NCI-H446 (cell line): ENCODE measurements at regions not wholly inside any gene's neighbourhood (a gene's known extent, or its start where the extent isn't known, plus 50 kb on each side); places are given as distances from the start of the nearest gene placed in this dataset.
A peak's percentile ranks its signal among the peaks of the same experiment; 100 is the strongest.

Experiments
- DNase-seq, 2 experiments: peaks; one replicate each; lab custom pipeline; 2025; lab: John Stamatoyannopoulos, UW

DNA sequence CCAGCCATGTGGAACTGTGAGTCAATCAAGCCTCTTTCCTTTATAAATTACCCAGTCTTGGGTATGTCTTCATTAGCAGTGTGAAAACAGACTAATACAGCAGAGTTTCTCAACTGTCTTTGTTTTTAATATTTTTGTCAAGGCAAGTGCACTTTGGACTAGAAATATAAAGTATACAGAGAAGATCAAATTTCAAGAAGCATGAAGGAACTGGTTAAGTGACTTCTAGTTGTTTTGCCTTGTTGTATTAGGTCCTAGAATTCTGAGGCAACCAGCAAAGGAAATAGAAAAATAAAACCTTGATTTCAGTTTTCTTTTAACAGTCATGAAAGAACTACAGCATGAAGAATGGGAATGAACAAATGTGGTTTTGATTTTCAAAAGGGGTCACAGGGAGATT, 131.1 kb upstream of the PTGFR start:
- no peak for DNase-seq

DNA sequence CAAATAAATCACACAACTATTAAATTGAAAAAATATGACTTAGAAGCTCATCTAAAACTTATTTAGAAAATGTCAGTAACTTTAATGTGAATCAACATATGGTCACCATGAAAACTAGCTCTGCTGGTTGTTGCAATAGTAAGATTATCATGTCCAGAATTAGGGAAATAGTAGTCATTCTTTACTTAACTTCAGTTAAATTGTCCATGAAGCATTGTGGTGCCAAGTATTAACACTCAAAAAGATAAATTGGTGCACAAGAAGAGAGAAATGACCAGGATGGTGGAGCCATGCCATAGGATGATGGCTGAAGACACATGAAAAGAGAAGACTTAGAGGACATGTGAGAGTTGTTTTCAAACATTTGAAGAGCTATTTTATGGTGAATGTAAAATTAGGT, 130.2 kb upstream of the PTGFR start:
- DNase-seq: peak in 1 of 2 experiments; percentile 44

DNA sequence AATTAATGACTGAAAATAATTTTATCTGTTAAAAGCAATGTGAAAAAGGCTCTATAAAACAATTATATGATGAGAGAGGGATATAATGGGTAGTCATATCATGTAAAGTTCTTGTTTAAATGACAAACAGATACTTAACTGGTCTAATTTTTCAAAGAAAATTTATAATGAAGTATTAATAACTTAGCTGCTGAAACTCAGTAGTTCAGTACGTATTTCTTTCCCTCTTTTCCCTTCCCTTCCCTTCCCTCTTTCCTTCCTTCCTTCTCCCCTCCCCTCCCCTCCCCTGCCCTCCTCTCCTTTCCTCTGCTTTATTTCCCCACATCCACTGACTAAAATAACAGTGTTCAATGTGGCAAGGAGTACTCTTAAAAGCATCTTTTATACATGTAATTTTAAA, 123.1 kb upstream of the PTGFR start:
- no peak for DNase-seq

DNA sequence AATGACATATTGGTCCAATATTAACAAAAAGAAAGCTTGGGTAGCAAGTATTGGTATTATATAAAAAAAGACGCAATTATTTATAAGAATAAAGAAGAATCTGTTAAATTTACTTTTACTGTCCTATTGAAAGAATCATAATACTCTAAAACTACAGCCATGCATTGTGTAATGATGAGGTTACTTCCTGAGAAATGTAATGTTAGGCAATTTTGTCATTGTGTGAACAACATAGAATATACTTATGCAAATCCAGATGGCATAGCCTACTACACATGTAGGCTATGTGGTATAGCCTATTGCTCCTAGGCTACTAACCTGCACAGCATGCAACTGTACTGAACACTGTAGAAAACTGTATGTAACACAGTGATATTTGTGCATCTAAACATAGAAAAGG, 121.2 kb upstream of the PTGFR start:
- DNase-seq: no peak

DNA sequence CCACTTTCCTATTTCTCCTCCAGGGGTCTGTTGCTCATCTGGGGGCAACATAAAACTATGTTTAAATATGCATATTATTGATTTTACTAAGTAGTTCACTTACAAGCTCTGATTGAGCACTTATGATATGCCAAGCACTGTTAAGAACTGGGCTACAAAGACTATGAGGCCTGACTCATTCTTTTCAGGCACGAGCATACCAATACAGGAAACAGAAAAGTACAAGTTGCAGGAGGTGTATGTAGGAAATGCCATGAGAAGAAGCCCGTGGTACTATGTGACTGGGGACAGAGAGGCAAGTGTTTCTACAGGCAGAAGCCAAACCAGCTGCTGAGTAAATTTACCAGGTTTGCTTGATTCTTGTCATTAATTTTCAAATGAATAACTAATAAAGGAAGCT, 120.4 kb upstream of the PTGFR start:
- no peak for DNase-seq

DNA sequence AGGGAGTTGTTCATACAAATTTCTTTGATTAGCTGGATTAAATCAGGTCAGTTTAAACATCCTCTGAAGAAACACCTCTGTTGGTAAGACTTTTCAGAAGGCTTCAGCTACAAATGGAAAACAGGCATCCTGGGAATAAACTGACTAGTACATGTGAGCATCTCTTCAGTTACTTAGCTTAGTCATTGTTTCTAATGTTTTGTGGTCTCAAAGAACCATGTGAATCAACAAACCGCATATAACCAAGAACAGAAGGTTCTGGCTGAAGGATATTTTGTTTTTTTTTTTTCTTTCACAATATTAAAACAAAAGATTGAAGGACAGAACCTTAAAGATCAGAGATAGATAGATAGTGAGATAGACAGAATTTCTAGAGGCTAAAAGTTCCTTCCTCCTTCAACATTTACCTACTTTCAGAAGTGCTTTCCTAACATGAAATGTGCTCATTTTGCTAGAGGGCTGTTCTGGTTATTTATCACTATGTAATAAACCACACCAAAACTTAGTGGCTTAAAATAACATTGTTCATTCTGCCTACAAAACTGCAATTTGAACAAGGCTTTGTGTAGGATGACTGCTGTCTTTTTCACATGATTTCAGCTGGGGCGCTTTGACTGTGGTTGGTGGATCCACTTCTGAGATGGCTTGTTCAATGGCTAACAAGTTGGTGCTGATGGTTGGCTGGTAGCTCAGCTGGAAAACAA, 119.8 kb upstream of the PTGFR start:
- DNase-seq: no peak

DNA sequence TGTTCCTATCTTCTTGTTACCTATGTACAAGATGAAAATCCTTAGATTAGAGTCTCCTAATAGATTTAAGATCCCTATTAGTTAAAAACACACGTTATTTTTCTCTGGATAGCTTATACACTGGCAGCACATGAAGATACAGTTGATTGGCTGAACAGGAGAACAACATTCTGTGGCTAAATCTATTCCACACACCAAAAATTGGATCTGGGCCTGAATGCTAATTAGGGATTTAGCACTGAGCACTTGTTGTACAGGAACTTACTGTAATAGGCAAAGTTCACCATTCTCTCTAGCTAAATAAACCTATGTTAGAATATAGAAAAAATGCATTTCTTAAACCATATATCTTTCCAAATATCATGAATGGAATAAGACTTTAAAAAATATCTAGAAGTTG, 117.1 kb upstream of the PTGFR start:
- DNase-seq: peak in 1 of 2 experiments; percentile 11

DNA sequence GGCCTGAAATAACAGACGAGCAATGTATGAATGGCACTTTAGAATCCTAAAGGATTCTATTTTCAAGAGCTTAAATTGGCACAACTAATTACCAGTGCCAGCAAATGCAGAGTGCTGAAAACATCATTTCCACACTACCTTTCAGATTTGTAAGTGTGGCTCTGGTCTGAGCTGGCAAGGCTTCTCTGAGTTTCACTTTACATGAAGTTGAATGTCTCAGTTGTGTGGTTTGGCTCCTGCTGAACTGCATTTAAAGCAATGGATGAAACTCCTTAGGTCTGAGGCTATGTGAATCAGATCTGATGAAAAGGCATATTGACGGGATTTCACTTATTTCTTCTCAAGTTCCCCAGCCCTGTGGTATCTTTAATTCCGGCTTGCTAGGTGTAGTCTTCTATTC, 114.8 kb upstream of the PTGFR start:
- DNase-seq: no peak

DNA sequence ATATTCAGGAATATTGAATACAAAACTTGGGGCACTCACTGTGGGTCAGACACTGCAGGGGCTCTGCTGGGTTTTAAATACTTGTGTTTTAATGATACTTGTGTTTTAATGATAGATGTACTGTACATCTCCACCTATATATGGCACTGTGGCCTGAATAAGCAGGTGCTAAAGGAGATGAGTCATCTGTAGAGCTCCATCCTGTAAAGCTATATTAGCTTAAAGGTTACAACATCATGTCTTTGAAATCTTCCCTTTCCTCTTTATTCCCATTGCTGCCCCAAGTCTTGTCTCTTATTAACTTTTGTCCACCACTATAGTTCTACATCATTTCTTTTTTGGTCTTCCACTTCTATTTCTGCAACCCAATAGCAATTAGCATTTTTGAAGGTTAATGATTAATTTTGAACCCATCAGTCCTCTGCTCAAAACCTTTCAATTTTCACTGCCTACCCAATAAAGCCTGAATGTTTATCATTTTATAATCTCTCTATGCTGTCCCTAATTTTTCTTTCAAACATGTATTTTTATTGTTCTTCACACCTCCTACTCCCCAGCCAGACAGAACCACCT, 113.3 kb upstream of the PTGFR start:
- DNase-seq: no peak

DNA sequence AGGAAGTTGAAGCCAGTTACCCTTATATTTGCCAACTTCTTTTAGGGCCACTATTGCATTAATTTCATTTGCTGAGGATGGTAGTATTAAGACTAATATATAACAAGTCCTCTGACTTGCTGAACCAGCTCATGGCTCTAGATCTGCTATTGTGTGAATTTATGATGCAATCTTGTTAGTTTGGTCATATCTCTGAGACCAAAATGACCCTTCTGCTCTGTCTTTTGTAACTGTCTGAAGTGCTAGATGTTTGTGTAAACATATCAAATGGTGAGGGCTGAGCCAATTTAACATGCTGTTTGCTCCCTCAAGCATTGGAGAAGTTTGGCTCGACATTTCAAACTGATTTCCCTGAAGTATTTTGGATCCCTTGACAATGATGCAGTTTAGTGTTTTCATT, 106.9 kb upstream of the PTGFR start:
- DNase-seq: peak in 1 of 2 experiments; percentile 55

DNA sequence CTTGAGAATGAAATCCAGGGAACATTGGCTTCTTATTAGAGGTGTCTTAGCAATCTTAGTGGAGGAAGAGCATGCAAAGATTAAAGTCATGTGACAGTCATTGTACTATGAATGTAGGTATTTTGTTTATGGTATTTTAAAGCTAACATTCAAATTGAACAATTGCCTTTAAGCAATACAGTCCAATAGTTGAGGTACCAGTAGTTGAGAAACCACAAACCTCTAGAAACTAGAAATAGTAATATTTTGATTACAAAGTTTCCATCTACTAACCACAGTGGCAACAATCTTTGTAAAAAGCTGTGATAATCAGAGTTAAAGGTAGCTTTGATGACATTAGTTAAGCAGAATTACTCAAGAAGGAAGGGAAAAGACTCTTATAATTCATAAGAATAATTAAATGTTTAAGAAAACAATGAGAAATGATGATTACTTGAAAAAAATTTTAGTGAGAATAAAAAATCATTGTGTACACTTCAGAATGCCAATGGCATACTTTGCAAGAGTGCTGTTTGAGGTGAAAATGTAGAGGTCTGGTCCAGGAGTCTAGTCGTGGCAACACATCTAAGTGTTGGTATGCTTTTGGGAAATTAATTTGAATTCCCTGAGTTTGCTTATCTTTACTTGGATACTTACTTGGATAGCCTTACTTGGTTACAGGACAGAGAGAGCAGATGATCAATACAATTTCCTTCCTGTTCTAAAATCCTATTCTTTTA, 104.9 kb upstream of the PTGFR start:
- no peak for DNase-seq

DNA sequence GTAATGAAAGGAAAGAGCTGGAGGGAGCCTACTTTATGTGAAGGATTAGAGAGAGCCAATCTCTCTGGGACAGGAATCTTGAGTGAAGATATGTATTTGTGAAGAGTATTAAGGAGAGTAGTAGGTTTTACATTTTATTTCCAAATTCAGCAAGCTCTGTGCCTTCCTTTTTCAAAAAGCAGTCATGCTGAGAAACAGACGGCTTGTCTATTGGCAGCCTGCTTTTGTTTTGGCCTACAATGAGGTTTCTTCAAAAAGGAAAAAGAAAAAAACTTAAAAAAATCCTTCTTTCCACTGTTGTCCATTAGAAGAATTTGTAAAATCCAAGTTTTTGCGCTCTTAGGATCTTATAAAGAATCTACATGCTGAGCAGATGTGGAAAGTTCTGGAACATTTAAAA, 103.6 kb upstream of the PTGFR start:
- DNase-seq: peak in 1 of 2 experiments; percentile 10

DNA sequence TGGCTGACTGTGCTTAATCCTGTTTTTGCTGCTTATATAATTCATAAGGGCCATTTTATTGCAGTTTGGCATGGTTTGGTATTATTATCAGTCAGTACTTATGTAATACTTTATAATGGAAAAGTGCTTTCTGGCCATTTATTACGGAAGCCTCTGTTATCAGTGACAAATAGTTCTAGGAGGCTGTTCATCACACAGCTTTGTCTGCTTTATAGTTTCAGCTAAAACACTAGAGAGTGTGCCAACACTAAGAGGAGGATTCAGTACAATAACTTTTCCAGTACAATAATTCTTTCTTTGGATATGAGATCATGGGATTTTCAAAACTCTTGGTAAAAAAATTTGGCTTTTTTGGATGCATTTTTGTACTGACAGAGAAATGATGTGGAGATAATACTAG, 102.9 kb upstream of the PTGFR start:
- DNase-seq: no peak

DNA sequence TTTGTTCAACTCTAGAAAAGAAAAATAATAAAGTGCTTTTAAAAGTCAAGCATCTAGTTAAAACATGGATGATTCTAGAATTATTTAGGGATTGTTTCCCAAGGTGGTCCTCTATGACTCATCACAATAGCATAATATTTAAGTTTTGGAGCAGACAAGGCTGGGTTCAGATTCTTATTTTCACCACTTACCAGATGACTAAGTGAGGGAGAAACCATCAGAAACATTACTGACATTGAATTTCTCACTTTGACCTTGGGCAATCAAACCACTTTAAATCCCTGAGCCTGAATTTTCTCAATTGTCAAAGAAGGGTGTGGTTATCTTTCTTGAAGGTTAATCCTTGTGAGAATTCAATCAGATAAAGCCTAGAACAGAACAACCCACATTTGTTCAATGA, 102.5 kb upstream of the PTGFR start:
- no peak for DNase-seq

DNA sequence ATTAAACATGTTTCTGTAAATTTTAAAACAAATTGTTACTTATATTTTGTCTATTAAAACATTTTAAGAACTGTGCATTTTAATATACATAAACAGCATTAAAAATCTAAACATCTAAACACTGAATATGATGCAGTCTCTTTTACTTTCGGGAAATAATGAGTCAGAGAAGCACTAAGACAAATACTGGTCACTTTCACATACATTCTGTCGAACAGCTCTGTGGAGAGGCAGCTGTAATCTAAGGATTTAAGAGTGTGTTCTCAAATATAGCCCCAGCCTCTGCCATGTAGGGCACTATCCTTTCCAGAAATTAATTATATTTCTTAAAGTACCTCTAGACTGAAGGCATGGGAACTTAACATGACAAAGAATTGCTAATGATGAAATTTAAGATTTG, 89.6 kb upstream of the PTGFR start:
- no peak for DNase-seq

DNA sequence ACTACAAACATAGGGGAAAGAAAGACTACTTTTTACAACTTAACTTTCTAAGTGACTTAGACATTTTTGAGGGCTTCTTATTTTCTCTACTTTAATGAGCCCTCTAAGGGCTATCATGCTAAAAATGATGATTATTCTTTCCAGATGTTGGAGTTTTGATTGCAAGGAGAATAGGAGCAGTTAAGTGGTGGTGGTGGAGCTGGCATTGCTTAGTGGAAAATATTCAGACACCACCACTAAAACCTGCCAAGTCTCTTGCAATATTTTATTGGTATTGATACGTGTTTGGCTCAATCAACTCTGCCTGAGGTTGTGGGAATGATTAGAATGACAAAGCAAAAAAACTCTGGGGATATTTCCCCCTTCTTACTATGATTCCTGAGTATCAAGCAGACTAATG, 82.6 kb upstream of the PTGFR start:
- no peak for DNase-seq

DNA sequence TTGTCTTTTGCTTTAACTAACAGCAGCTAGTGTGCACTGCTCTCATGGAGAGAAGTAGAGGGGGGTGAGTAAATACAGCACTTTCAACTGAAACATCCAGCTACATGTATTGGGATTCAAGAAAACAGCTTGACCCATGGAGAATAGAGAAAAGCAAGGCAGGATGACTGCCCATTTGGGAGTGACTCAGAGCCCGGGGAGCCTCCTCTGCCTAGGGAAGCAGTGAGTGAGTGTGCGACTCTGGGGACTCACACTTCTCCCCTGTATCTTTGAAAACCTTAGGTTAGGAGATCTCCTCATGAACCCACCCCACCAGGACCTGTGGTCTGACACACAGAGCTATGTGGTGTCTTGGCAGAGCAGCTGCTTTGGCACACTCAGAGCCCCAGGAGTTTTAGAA, 82.0 kb upstream of the PTGFR start:
- no peak for DNase-seq

DNA sequence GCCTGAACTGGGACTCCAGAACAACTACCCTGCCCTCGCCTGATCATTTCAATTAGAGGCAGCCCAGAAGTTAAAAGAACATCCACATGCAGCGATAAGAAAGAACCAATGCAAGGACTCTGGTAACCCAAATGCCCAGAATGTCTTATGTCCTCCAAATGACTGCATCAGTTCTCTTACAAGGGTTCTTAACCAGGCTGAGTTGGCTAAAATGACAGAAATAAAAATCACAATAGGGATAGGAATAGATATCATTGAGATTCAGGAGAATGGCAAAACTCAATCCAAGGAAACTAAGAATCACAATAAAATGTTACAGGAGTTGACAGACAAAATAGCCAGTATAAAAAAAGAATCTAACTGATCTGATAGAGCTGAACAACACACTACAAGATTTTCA, 80.1 kb upstream of the PTGFR start:
- no peak for DNase-seq

DNA sequence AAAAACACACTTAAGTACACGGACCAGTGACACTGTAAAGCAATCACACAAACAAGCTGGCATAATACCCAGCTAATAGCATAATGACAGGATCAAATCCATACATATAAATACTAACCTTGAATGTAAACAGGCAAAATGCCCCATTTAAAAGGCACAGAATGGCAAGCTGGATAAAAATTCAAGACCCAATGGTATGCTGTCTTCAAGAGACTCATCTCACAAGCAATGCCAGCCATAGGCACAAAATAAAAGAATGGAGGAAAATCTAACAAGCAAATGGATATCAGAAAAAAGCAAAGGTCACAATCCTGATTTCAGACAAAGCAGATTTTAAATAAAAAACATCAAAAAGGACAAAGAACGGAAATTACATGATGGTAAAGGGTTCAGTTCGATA, 79.1 kb upstream of the PTGFR start:
- DNase-seq: no peak

DNA sequence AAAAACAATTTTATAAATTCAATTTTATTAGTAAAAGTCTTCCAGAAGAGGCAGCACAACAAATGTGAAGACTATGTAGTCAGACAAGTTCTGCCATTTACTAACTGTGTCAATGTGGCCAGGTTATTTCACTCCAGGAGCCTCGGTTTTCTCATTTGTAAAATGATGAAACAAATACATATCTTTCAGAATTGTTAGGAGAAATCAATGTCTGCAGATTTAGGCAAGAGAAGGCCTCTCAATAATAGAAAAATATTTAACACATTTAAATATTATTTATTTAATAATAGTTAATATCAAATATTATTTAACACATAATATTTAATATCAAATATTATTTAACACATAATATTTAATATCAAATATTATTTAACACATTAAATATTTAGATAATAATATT, 75.6 kb upstream of the PTGFR start:
- DNase-seq: no peak

DNA sequence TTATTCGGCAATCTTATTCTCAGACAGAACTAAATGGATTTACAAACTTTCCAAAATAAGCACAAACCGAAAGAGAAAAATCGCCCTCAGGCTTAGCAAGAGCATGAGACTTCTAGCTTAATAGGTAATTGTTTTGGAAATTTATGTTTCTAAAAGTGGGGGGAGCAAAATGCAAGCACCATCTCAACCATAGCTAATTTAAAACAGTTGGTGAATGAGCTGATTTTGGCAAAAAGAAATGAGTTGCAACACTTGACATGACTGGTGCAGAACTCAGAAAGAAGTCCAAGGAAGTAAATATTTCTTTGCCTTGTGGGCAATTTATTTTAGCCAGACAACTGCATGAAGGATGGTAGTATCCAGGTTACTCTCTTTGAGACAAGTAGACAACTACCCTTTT, 71.5 kb upstream of the PTGFR start:
- peak; percentile 77 to 85 for DNase-seq

DNA sequence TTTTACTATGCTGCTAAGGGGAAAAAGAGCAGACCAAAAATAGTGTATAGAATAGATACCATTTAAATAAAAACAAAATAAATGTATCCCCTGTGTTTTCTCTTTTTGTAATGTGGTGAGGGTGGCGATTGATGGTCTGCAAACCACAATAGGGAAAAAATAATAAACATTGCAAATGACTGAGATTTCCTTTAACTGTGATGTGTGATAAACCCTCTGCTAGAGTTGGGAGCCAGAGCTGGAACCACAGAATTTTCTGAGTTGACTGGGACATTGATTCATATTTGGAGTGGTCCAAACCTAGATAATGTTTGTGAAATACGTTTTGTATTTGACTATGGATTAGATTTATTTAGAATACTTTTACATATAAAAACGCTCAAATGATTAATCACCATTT, 70.6 kb upstream of the PTGFR start:
- DNase-seq: no peak

DNA sequence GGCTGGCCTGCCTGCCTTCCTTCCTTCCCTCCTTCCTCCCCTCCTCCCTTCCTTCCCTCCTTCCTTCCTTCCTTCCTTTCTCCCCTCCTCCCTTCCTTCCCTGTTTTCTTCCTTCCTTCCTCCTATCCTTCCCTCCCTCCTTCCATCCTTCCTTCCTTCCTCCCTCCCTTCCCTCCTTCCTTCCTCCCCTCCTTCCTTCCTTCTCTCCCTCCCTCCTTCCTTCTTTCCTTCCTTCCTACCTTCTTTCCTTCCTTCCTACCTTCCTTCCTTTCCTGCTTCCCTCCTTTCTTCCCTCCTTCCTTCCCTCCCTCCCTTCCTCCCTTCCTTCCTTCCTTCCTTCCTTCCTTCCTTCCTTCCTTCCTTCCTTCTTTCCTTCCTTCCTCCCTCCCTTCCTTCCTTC, 70.1 kb upstream of the PTGFR start:
- DNase-seq: no peak

DNA sequence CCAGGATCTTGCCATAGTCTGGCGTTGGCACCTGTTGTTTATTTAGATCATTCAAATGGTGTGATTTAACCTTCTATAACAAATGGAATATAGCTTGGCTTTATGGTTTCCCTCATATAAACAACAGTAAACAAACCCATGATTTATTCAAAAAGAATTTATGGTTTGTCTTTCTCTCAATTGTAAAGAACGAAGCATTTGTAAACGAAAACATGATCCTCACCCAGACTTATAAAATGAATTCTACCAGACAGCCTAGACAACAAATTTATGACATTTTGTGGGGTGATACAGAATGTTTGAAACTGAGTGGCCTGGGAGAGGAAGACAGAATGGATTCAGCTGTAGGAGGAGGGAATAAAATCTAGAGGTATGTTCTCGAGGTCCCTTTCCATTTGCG, 66.1 kb upstream of the PTGFR start:
- DNase-seq: no peak
